CD14-positive monocyte (primary cell): ENCODE measurements at regions not wholly inside any gene's neighbourhood (a gene's known extent, or its start where the extent isn't known, plus 50 kb on each side); places are given as distances from the start of the nearest gene placed in this dataset.

Source experiments
- DNase-seq, 3 donors: peaks; one replicate each; pipeline ENCODE4 v3.0.0-alpha.2; 2011 to 2022
- H2AFZ ChIP-seq: 2 replicates; pipeline ENCODE4 v1.6.0; 2012; ENCODE audit warnings: mild to moderate bottlenecking, low read depth, low read length, inconsistent platforms; ENCODE audit not compliant: insufficient read depth, poor library complexity, severe bottlenecking
- H3K27ac ChIP-seq, 2 donors: 1 replicate in 1 of 2; 2 replicates in 1 of 2; pipeline ENCODE4 v1.5.1; 2012 to 2013; ENCODE audit warnings: low read length in 2 of 2, control low read depth in 1 of 2, inconsistent platforms in 1 of 2, low read depth in 1 of 2, mild to moderate bottlenecking in 1 of 2
- H3K27me3 ChIP-seq, 2 donors: one replicate each; pipeline versions ENCODE4 v1.6.0 to v1.6.1; 2011 to 2013; ENCODE audit warnings: low read length in 2 of 2; ENCODE audit not compliant: control insufficient read depth in 2 of 2, insufficient read depth in 2 of 2
- H3K36me3 ChIP-seq, 2 donors: replicated peaks in 1 of 2; 1 replicate in 1 of 2; 2 replicates in 1 of 2; pipeline versions ENCODE4 v1.5.1 to v1.6.1; 2012 to 2013; ENCODE audit warnings: low read length in 2 of 2, control low read depth in 1 of 2, inconsistent platforms in 1 of 2, mild to moderate bottlenecking in 1 of 2; ENCODE audit not compliant: insufficient read depth in 2 of 2, control insufficient read depth in 1 of 2
- H3K4me1 ChIP-seq, 2 donors: 1 replicate in 1 of 2; 2 replicates in 1 of 2; pipeline versions ENCODE4 v1.5.1 to v1.6.1; 2012 to 2013; ENCODE audit warnings: low read length in 2 of 2, control low read depth in 1 of 2, inconsistent platforms in 1 of 2, mild to moderate bottlenecking in 1 of 2, moderate library complexity in 1 of 2; ENCODE audit not compliant: insufficient read depth in 2 of 2, control insufficient read depth in 1 of 2
- H3K4me2 ChIP-seq: replicated peaks from 2 replicates; pipeline ENCODE3; 2012; ENCODE audit warnings: low read length, moderate library complexity, mild to moderate bottlenecking; ENCODE audit not compliant: poor library complexity, severe bottlenecking; ENCODE audit errors: extremely low read depth
- H3K4me3 ChIP-seq, 3 experiments: fragments of 200-600 bp in 1 of 3; sonication (generic) in 1 of 3; replicated peaks in 1 of 3; 1 replicate in 2 of 3; 2 replicates in 1 of 3; pipeline ENCODE4 v1.5.1; 2011 to 2013; ENCODE audit warnings: low read length in 3 of 3, mild to moderate bottlenecking in 3 of 3, control low read depth in 2 of 3, low read depth in 2 of 3, inconsistent platforms in 1 of 3, moderate library complexity in 1 of 3
- H3K79me2 ChIP-seq: 2 replicates; pipeline ENCODE4 v1.6.0; 2012; ENCODE audit warnings: mild to moderate bottlenecking, control low read depth, inconsistent platforms, low read length, moderate library complexity; ENCODE audit not compliant: insufficient read depth
- H3K9ac ChIP-seq: 2 replicates; pipeline ENCODE4 v1.6.0; 2017; ENCODE audit warnings: low read length, mild to moderate bottlenecking; ENCODE audit not compliant: insufficient read depth, poor library complexity, severe bottlenecking
- H3K9me3 ChIP-seq, 2 donors: replicated peaks in 1 of 2; 1 replicate in 1 of 2; 2 replicates in 1 of 2; pipeline versions ENCODE4 v1.5.1 to v1.6.1; 2012 to 2013; ENCODE audit warnings: low read length in 2 of 2, control low read depth in 1 of 2; ENCODE audit not compliant: control insufficient read depth in 1 of 2, insufficient read depth in 1 of 2
- H4K20me1 ChIP-seq: 2 replicates; pipeline ENCODE4 v1.6.0; 2012; ENCODE audit warnings: mild to moderate bottlenecking, low read length, control low read depth, moderate library complexity; ENCODE audit not compliant: insufficient read depth
- H3K27ac Mint-ChIP-seq, 7 donors: one replicate each; pipeline ENCODE4 v1.8.0; 2020; ENCODE audit warnings: mild to moderate bottlenecking in 7 of 7, mixed read lengths in 7 of 7, moderate library complexity in 6 of 7, inconsistent platforms in 2 of 7
- H3K27me3 Mint-ChIP-seq, 3 donors: one replicate each; pipeline ENCODE4 v1.8.0; 2021 to 2022; ENCODE audit warnings: low read depth in 3 of 3, mild to moderate bottlenecking in 3 of 3, mixed read lengths in 3 of 3, moderate library complexity in 3 of 3, inconsistent platforms in 1 of 3
- H3K36me3 Mint-ChIP-seq, 2 donors: one replicate each; pipeline ENCODE4 v1.8.0; 2020; ENCODE audit warnings: mixed read lengths in 2 of 2, inconsistent platforms in 1 of 2, mild to moderate bottlenecking in 1 of 2
- H3K4me1 Mint-ChIP-seq: one replicate; pipeline ENCODE4 v1.8.0; 2020; ENCODE audit warnings: mild to moderate bottlenecking, mixed read lengths
- H3K4me3 Mint-ChIP-seq, 2 donors: one replicate each; pipeline ENCODE4 v1.8.0; 2020; ENCODE audit warnings: mild to moderate bottlenecking in 2 of 2, mixed read lengths in 2 of 2, moderate library complexity in 1 of 2
- H3K9me3 Mint-ChIP-seq, 7 donors: one replicate each; pipeline ENCODE4 v1.8.0; 2020 to 2022; ENCODE audit warnings: mixed read lengths in 7 of 7, mild to moderate bottlenecking in 6 of 7, moderate library complexity in 6 of 7, inconsistent platforms in 2 of 7
- CTCF ChIP-seq: fragments of 200-600 bp; IDR thresholded peaks from one replicate; pipeline ENCODE4 v1.8.0; 2022; ENCODE audit warnings: antibody characterized with exemption, mild to moderate bottlenecking
- WGBS: methylation state at CpG from one replicate; pipeline ENCODE4 v1.1.5; 2013; ENCODE audit warnings: missing lambda C conversion rate; ENCODE audit not compliant: insufficient coverage; 5-methylcytosine and 5-hydroxymethylcytosine counted together
- intact Hi-C, 2 donors: fragments of 100-400 bp; cut with micrococcal nuclease; formaldehyde crosslinking; loops; one replicate each; pipeline versions ENCODE4 v1.15.0 to v1.15.1; 2023

GRCh38 chr2:128721096-128721495 is 402.4 kb upstream of the HS6ST1 start:
- Histone ChIP-seq H3K79me2 (no peaks in the 10 kb centered on the region), H2AFZ (no peak overlapping the region), H3K9me3 (no peaks in the 10 kb centered on the region), H3K4me3 (no peak overlapping the region), H3K27ac (no peak overlapping the region), H3K36me3 (no peaks in the 10 kb centered on the region), H4K20me1 (no peaks in the 10 kb centered on the region), H3K9ac (no peak overlapping the region), H3K4me1 (peaks cover 3 to 7% of the 10 kb centered on the region in 2 donors), H3K27me3 (no peaks in the 10 kb centered on the region), H3K4me2 (no peak overlapping the region)
- Mint-ChIP-seq H3K9me3 (peaks cover 0 to 3% (median 0%) of the 10 kb centered on the region in 7 donors), H3K4me3 (no peak overlapping the region), H3K4me1 (peaks cover 7% of the 10 kb centered on the region), H3K27me3 (peaks cover 0 to 5% (median 2%) of the 10 kb centered on the region in 3 donors), H3K36me3 (no peaks in the 10 kb centered on the region), H3K27ac (no peak overlapping the region)
- intact Hi-C loops, result no loop called here
- DNase-seq, result no peak
- no peak for TF ChIP-seq CTCF
- WGBS, result no CpG with 5 or more reads among the region's 2 CpGs

- Histone ChIP-seq H3K36me3 (no peaks in the 10 kb centered on the region), H4K20me1 (no peaks in the 10 kb centered on the region), H3K27me3 (no peaks in the 10 kb centered on the region), H3K9me3 (no peaks in the 10 kb centered on the region), H3K4me2 (no peak overlapping the region), H3K4me3 (no peak overlapping the region), H3K9ac (no peak overlapping the region), H3K79me2 (no peaks in the 10 kb centered on the region), H2AFZ (no peak overlapping the region), H3K4me1 (peaks cover 3 to 11% of the 10 kb centered on the region in 2 donors), H3K27ac (no peak overlapping the region)
- peaks cover 10% of the 10 kb centered on the region for H3K4me1 Mint-ChIP-seq
- no peak overlapping the region for H3K4me3 Mint-ChIP-seq
- 83% methylated on average over 1 of the region's 1 CpG for WGBS
- no peak overlapping the region for H3K27ac Mint-ChIP-seq
- intact Hi-C loops, result no loop called here
- peaks cover 0 to 3% (median 0%) of the 10 kb centered on the region in 7 donors for H3K9me3 Mint-ChIP-seq
- TF ChIP-seq CTCF, result no peak
- no peaks in the 10 kb centered on the region for H3K36me3 Mint-ChIP-seq
- no peak for DNase-seq
- H3K27me3 Mint-ChIP-seq, result peaks cover 0 to 3% (median 2%) of the 10 kb centered on the region in 3 donors
Observed at GRCh38 chr2:128722489-128722888, 403.8 kb upstream of the HS6ST1 start.
